Mesenchymal stem cell (in vitro differentiated cells and primary cell): ENCODE measurements at regions not wholly inside any gene's neighbourhood (a gene's known extent, or its start where the extent isn't known, plus 50 kb on each side); places are given as distances from the start of the nearest gene placed in this dataset.

ENCODE experiments used
- DNase-seq: peaks from one replicate; pipeline ENCODE4 v3.0.0-alpha.2; 2013
- H2AFZ ChIP-seq: one replicate; pipeline ENCODE4 v1.6.1; 2013; ENCODE audit warnings: low read depth, mild to moderate bottlenecking, control low read depth, inconsistent platforms, low read length, moderate library complexity
- H2AK5ac ChIP-seq: 2 replicates; pipeline ENCODE4 v1.6.1; 2013; ENCODE audit warnings: low read length, moderate library complexity, mild to moderate bottlenecking, inconsistent platforms; ENCODE audit not compliant: severe bottlenecking
- H2BK120ac ChIP-seq: one replicate; pipeline ENCODE4 v1.6.1; 2013; ENCODE audit warnings: low read depth, mild to moderate bottlenecking, inconsistent platforms, low read length, moderate library complexity
- H2BK12ac ChIP-seq, 2 experiments: one replicate each; pipeline ENCODE4 v1.6.1; 2013; ENCODE audit warnings: inconsistent platforms in 2 of 2, low read length in 2 of 2, mild to moderate bottlenecking in 2 of 2, moderate library complexity in 2 of 2, control low read depth in 1 of 2
- H2BK15ac ChIP-seq: one replicate; pipeline ENCODE4 v1.6.1; 2013; ENCODE audit warnings: mild to moderate bottlenecking, low read depth, inconsistent platforms; ENCODE audit not compliant: poor library complexity, severe bottlenecking
- H2BK5ac ChIP-seq: 2 replicates; pipeline ENCODE4 v1.6.1; 2013; ENCODE audit warnings: low read depth, mild to moderate bottlenecking, low read length, control low read depth, inconsistent platforms; ENCODE audit not compliant: poor library complexity, severe bottlenecking
- H3K14ac ChIP-seq, 2 experiments: one replicate each; pipeline ENCODE4 v1.6.1; 2013; ENCODE audit warnings: inconsistent platforms in 2 of 2, low read length in 2 of 2, control low read depth in 1 of 2, mild to moderate bottlenecking in 1 of 2, moderate library complexity in 1 of 2
- H3K18ac ChIP-seq, 2 experiments: one replicate each; pipeline ENCODE4 v1.6.1; 2013; ENCODE audit warnings: inconsistent platforms in 2 of 2, low read length in 2 of 2, control low read depth in 1 of 2, low read depth in 1 of 2, mild to moderate bottlenecking in 1 of 2
- H3K23ac ChIP-seq, 2 experiments: one replicate each; pipeline ENCODE4 v1.6.1; 2013; ENCODE audit warnings: inconsistent platforms in 2 of 2, low read length in 2 of 2, mild to moderate bottlenecking in 2 of 2, moderate library complexity in 2 of 2, control low read depth in 1 of 2
- H3K27ac ChIP-seq: 2 replicates; pipeline ENCODE4 v1.5.1; 2013; ENCODE audit warnings: mild to moderate bottlenecking, moderate library complexity, low read length, control low read depth, inconsistent platforms; ENCODE audit not compliant: poor library complexity, severe bottlenecking
- H3K27me3 ChIP-seq, 2 experiments: 2 replicates each; pipeline versions ENCODE4 v1.6.1 to v1.7.0; 2013; ENCODE audit warnings: low read length in 2 of 2, mild to moderate bottlenecking in 2 of 2, moderate library complexity in 2 of 2, control low read depth in 1 of 2, inconsistent platforms in 1 of 2; ENCODE audit not compliant: control insufficient read depth in 1 of 2, insufficient read depth in 1 of 2
- H3K36me3 ChIP-seq, 2 experiments: 2 replicates each; pipeline versions ENCODE4 v1.6.1 to v1.7.0; 2013; ENCODE audit warnings: low read length in 2 of 2, control low read depth in 1 of 2, inconsistent platforms in 1 of 2, low read depth in 1 of 2, mild to moderate bottlenecking in 1 of 2; ENCODE audit not compliant: insufficient read depth in 2 of 2, control insufficient read depth in 1 of 2
- H3K4ac ChIP-seq, 2 experiments: one replicate each; pipeline ENCODE4 v1.6.1; 2013; ENCODE audit warnings: inconsistent platforms in 2 of 2, low read length in 2 of 2, mild to moderate bottlenecking in 2 of 2, moderate library complexity in 2 of 2, control low read depth in 1 of 2, low read depth in 1 of 2
- H3K4me1 ChIP-seq: 2 replicates; pipeline ENCODE4 v1.6.1; 2013; ENCODE audit warnings: low read depth, low read length, control low read depth; ENCODE audit not compliant: control insufficient read depth, insufficient read depth
- H3K4me2 ChIP-seq: 2 replicates; pipeline ENCODE4 v1.6.1; 2013; ENCODE audit warnings: low read length, mild to moderate bottlenecking, inconsistent platforms; ENCODE audit not compliant: poor library complexity, severe bottlenecking
- H3K4me3 ChIP-seq, 2 experiments: 2 replicates each; pipeline versions ENCODE4 v1.5.1 to v1.7.0; 2013; ENCODE audit warnings: low read length in 2 of 2, mild to moderate bottlenecking in 2 of 2, control low read depth in 1 of 2, low read depth in 1 of 2; ENCODE audit not compliant: insufficient read depth in 1 of 2
- H3K79me1 ChIP-seq: replicated peaks from 2 replicates; pipeline ENCODE4 v1.6.1; 2013; ENCODE audit warnings: mild to moderate bottlenecking, control low read depth, low read length, inconsistent platforms; ENCODE audit not compliant: poor library complexity, severe bottlenecking
- H3K9ac ChIP-seq: 2 replicates; pipeline ENCODE4 v1.7.0; 2013; ENCODE audit warnings: mild to moderate bottlenecking, low read length, moderate library complexity
- H3K9me3 ChIP-seq: 2 replicates; pipeline ENCODE4 v1.7.0; 2013; ENCODE audit warnings: mild to moderate bottlenecking, low read length; ENCODE audit not compliant: control insufficient read depth
- H4K8ac ChIP-seq: one replicate; pipeline ENCODE4 v1.6.1; 2013; ENCODE audit warnings: inconsistent platforms, mild to moderate bottlenecking, low read length, moderate library complexity
- H4K91ac ChIP-seq: one replicate; pipeline ENCODE4 v1.6.1; 2013; ENCODE audit warnings: mild to moderate bottlenecking, low read length, inconsistent platforms
- WGBS: methylation state at CpG from one replicate; pipeline ENCODE4 v1.1.7; 2013; ENCODE audit warnings: mixed read lengths; 5-methylcytosine and 5-hydroxymethylcytosine counted together

GRCh38 chr12:81968421-81968820 lies 209.3 kb upstream of the PPFIA2 start:
- Histone ChIP-seq H3K4me2 (no peak overlapping the region), H2BK12ac (no peak overlapping the region), H3K79me1 (no peaks in the 10 kb centered on the region), H3K9me3 (peaks cover 5% of the 10 kb centered on the region), H3K4me1 (no peaks in the 10 kb centered on the region), H2AFZ (no peak overlapping the region), H2AK5ac (no peak overlapping the region), H3K36me3 (no peaks in the 10 kb centered on the region), H2BK120ac (no peak overlapping the region), H3K4ac (no peak overlapping the region), H4K8ac (no peak overlapping the region), H3K27ac (no peak overlapping the region), H2BK15ac (no peak overlapping the region), H3K18ac (no peak overlapping the region), H3K9ac (no peak overlapping the region), H2BK5ac (no peak overlapping the region), H3K4me3 (no peak overlapping the region), H4K91ac (no peak overlapping the region), H3K27me3 (no peaks in the 10 kb centered on the region), H3K14ac (no peak overlapping the region), H3K23ac (no peak overlapping the region)
- DNase-seq: no peak
- 65% methylated on average over 5 of the region's 5 CpGs for WGBS

- Histone ChIP-seq H2BK5ac (no peak overlapping the region), H3K36me3 (no peaks in the 10 kb centered on the region), H3K79me1 (no peaks in the 10 kb centered on the region), H2AFZ (no peak overlapping the region), H3K4ac (no peak overlapping the region), H3K14ac (no peak overlapping the region), H2BK120ac (no peak overlapping the region), H3K9me3 (no peaks in the 10 kb centered on the region), H3K27me3 (no peaks in the 10 kb centered on the region), H2BK15ac (no peak overlapping the region), H3K4me1 (no peaks in the 10 kb centered on the region), H2BK12ac (no peak overlapping the region), H4K91ac (no peak overlapping the region), H3K9ac (no peak overlapping the region), H3K23ac (no peak overlapping the region), H3K4me2 (no peak overlapping the region), H2AK5ac (no peak overlapping the region), H3K4me3 (no peak overlapping the region), H3K27ac (no peak overlapping the region), H4K8ac (no peak overlapping the region), H3K18ac (no peak overlapping the region)
- DNase-seq: no peak
- WGBS: 36% methylated on average over 1 of the region's 1 CpG
Measured at GRCh38 chr12:81963636-81964035, 204.5 kb upstream of the PPFIA2 start.

GRCh38 chr12:81963026-81963425 lies 203.9 kb upstream of the PPFIA2 start:
- H2AK5ac ChIP-seq: no peak overlapping the region
- no peak overlapping the region for H2BK15ac ChIP-seq
- H3K4me1 ChIP-seq: no peaks in the 10 kb centered on the region
- no peak overlapping the region for H4K91ac ChIP-seq
- H3K18ac ChIP-seq: no peak overlapping the region
- DNase-seq: no peak
- H3K79me1 ChIP-seq: no peaks in the 10 kb centered on the region
- no peak overlapping the region for H3K4me3 ChIP-seq
- no peak overlapping the region for H2BK120ac ChIP-seq
- no peak overlapping the region for H3K23ac ChIP-seq
- H3K9me3 ChIP-seq: no peaks in the 10 kb centered on the region
- H2AFZ ChIP-seq: no peak overlapping the region
- no peaks in the 10 kb centered on the region for H3K36me3 ChIP-seq
- no peak overlapping the region for H3K27ac ChIP-seq
- WGBS: 83% methylated on average over 7 of the region's 7 CpGs
- H2BK5ac ChIP-seq: no peak overlapping the region
- no peaks in the 10 kb centered on the region for H3K27me3 ChIP-seq
- H3K4me2 ChIP-seq: no peak overlapping the region
- no peak overlapping the region for H3K9ac ChIP-seq
- no peak overlapping the region for H2BK12ac ChIP-seq
- no peak overlapping the region for H4K8ac ChIP-seq
- H3K14ac ChIP-seq: no peak overlapping the region
- H3K4ac ChIP-seq: no peak overlapping the region

GRCh38 chr12:81962126-81962856 lies 203.1 kb upstream of the PPFIA2 start:
- Histone ChIP-seq H3K4ac (no peak overlapping the region), H2BK120ac (no peak overlapping the region), H3K4me3 (no peak overlapping the region), H2AK5ac (no peak overlapping the region), H3K18ac (no peak overlapping the region), H3K23ac (no peak overlapping the region), H2BK15ac (no peak overlapping the region), H3K9me3 (no peaks in the 10 kb centered on the region), H2AFZ (no peak overlapping the region), H3K14ac (no peak overlapping the region), H3K27me3 (no peaks in the 10 kb centered on the region), H2BK12ac (no peak overlapping the region), H3K4me1 (no peaks in the 10 kb centered on the region), H3K79me1 (no peaks in the 10 kb centered on the region), H2BK5ac (no peak overlapping the region), H3K4me2 (no peak overlapping the region), H4K8ac (no peak overlapping the region), H3K36me3 (no peaks in the 10 kb centered on the region), H4K91ac (no peak overlapping the region), H3K27ac (no peak overlapping the region), H3K9ac (no peak overlapping the region)
- DNase-seq: no peak
- 60% methylated on average over 2 of the region's 4 CpGs for WGBS
